Spleen (tissue), 7 donors: ENCODE measurements at regions not wholly inside any gene's neighbourhood (a gene's known extent, or its start where the extent isn't known, plus 50 kb on each side); places are given as distances from the start of the nearest gene placed in this dataset.

Experiments
- POLR2A ChIP-seq, 3 donors: fragments of 450-650 bp; IDR thresholded peaks; one replicate each; pipeline ENCODE4 v1.5.1; 2017; ENCODE audit warnings: antibody characterized with exemption in 3 of 3, mild to moderate bottlenecking in 1 of 3
- POLR2AphosphoS5 ChIP-seq, 3 donors: sonication (generic); formaldehyde crosslinking; IDR thresholded peaks; one replicate each; pipeline ENCODE4 v1.5.1; 2017; ENCODE audit warnings: antibody characterized with exemption in 3 of 3
- TF ChIP-seq, protein P1 (sequence below), 11 experiments: fragments of 200-600 bp in 7 of 11; fragments of 450-650 bp in 4 of 11; sonication (generic) in 4 of 11; IDR thresholded peaks in 8 of 11; conservative IDR thresholded peaks in 3 of 11; 1 replicate in 7 of 11; 2 replicates in 4 of 11; pipeline versions ENCODE4 v1.4.0 to v1.8.0; 2016 to 2021; ENCODE audit warnings: antibody characterized with exemption in 11 of 11, inconsistent platforms in 4 of 11, mild to moderate bottlenecking in 1 of 11
- donor health status: DM: no; HTN: no; CAD: no; lungs with moderate emphysema.
- donor health status: DM: no; HTN: no; CAD: no.
- donor health status: DM: no; HTN: no; CAD: no.

DNA sequence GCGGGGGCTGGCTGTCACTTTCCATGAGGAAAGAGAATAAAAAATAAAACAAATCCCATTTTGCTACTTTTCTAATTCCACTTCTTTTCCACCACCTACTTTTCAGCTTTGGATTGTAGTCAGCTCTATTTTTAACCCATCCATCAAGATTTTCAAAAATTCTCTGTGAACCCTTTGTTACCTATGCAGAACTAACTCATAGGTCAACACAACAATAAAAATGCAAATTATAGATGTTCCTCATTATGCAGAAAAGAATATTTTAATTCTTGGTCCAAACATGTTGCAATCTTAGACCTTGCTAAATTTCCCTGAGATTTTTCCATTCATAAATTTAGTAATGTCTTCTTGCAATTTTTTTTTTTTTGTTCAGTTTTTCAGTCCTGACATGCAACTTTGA is 454.5 kb downstream of the ADAMTS20 start:
- TF ChIP-seq, protein P1, sequence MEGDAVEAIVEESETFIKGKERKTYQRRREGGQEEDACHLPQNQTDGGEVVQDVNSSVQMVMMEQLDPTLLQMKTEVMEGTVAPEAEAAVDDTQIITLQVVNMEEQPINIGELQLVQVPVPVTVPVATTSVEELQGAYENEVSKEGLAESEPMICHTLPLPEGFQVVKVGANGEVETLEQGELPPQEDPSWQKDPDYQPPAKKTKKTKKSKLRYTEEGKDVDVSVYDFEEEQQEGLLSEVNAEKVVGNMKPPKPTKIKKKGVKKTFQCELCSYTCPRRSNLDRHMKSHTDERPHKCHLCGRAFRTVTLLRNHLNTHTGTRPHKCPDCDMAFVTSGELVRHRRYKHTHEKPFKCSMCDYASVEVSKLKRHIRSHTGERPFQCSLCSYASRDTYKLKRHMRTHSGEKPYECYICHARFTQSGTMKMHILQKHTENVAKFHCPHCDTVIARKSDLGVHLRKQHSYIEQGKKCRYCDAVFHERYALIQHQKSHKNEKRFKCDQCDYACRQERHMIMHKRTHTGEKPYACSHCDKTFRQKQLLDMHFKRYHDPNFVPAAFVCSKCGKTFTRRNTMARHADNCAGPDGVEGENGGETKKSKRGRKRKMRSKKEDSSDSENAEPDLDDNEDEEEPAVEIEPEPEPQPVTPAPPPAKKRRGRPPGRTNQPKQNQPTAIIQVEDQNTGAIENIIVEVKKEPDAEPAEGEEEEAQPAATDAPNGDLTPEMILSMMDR (IDR thresholded peaks at IDR 0.05 in 8 of 11, conservative IDR thresholded peaks at IDR 0.05 in 3 of 11), result no peak
- TF ChIP-seq POLR2A (IDR thresholded peaks at IDR 0.05), result no peak
- no peak for TF ChIP-seq POLR2AphosphoS5 (IDR thresholded peaks at IDR 0.05)
